GM12891 (cell line): ENCODE measurements at regions not wholly inside any gene's neighbourhood (a gene's known extent, or its start where the extent isn't known, plus 50 kb on each side); places are given as distances from the start of the nearest gene placed in this dataset.

ENCODE experiments used
- DNase-seq: peaks from one replicate; pipeline ENCODE4 v3.0.0; 2011; ENCODE audit warnings: low spot score; ENCODE audit not compliant: insufficient read length
- FAIRE-seq: peaks from 2 replicates; lab custom pipeline; 2011; peaks lifted over from hg19 to GRCh38; lab: Jason Lieb, UNC
- PAX5 ChIP-seq: IDR thresholded peaks from 2 replicates; pipeline ENCODE4 v1.6.1; 2011; ENCODE audit warnings: low read length, moderate library complexity, mild to moderate bottlenecking; ENCODE audit not compliant: insufficient read depth, severe bottlenecking
- POLR2A ChIP-seq: IDR thresholded peaks from 2 replicates; pipeline ENCODE4 v1.6.1; 2011; ENCODE audit warnings: low read depth, low read length, control low read depth
- POLR2AphosphoS5 ChIP-seq: IDR thresholded peaks from 2 replicates; pipeline ENCODE4 v1.6.1; 2011; ENCODE audit warnings: low read depth, low read length, control low read depth
- POU2F2 ChIP-seq: IDR thresholded peaks from 2 replicates; pipeline ENCODE4 v1.6.1; 2011; ENCODE audit warnings: low read depth, mild to moderate bottlenecking, control low read depth, low read length, moderate library complexity
- SPI1 ChIP-seq: IDR thresholded peaks from 2 replicates; pipeline ENCODE4 v1.6.1; 2011; ENCODE audit warnings: low read depth, low read length, control low read depth
- TAF1 ChIP-seq: IDR thresholded peaks from 2 replicates; pipeline ENCODE4 v1.6.1; 2011; ENCODE audit warnings: low read depth, low read length, control low read depth

- no peak for DNase-seq
- TF ChIP-seq POU2F2 = no peak
- no peak for TF ChIP-seq POLR2A
- TF ChIP-seq SPI1 = no peak
- no peak for TF ChIP-seq TAF1
- TF ChIP-seq POLR2AphosphoS5 = no peak
- TF ChIP-seq PAX5 = no peak
- FAIRE-seq = no peak
Measured at GRCh38 chr12:33967760-33968159, 54.5 kb upstream of the ALG10 start.
